Stimulated activated CD4-positive, alpha-beta T cell treated with anti-CD3 and anti-CD28 coated beads, Interleukin-4, amount 100 ng/mL, for 1 hour (primary cell): ENCODE measurements at regions not wholly inside any gene's neighbourhood (a gene's known extent, or its start where the extent isn't known, plus 50 kb on each side); places are given as distances from the start of the nearest gene placed in this dataset.
"Not testable (repeated sequence)": the region's sequence is repeated elsewhere in the genome, so short reads cannot be mapped to it uniquely, and the experiment has no call there.

Experiments
- DNase-seq: peaks from one replicate; pipeline ENCODE4 v3.0.0-alpha.2; 2020

DNA sequence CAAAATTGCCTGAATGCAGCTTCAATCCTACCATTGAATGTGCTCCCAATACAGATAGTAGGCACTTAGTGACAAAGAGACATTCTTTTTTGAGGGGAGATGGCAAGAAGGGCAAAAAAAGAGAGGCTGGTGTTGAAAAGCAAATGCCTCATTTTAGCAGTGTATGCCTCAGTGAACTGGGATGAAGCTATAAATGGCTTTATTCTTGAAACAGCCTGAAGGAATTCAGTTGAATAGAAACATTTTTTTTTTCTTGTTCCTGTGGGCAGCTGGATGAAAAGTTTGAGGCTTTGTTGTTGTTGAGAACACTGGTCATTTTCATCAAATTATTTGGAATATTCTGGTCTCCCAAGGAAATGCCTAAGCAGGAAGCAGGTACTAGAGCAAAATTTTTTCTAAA lies 228.9 kb downstream of the RNF144A start:
- DNase-seq = no peak

DNA sequence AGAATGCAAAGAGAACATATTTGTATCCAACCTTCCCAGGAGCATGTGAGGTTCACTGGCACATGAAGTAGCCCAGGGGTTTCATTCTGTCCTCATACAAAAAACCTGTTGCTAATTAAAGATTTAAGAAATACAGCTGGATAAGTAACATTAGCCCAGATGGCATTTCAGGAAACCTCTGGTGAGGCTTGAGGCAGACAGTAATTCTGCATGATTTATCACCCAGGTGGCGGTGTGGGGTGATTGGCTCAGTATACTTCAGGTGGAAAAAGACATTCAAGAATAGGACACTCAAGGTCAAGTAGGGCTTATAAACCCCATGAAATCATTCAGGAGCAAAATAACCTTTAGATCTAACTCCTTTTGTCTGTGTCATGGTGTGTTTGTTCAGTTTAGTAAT lies 237.4 kb downstream of the RNF144A start:
- DNase-seq = no peak

DNA sequence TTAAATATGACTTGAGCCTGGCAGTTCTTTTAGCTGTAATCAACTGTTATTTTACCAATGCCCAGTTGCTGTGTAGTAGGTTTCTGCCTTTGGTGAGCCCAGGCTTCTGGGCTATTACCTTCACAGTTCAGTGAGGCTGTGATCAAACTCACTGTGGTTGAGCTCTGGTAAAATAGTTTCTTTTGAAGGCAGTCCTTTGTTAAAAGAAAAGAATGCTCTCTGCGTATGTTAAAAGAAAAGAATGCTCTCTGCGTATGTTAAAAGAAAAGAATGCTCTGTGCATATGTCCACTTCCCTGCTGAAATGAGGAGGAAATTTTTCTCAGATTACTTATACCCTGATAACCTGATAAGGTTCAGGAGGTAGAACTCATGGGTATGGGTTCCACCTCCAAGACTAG lies 244.3 kb downstream of the RNF144A start:
- DNase-seq = no peak

DNA sequence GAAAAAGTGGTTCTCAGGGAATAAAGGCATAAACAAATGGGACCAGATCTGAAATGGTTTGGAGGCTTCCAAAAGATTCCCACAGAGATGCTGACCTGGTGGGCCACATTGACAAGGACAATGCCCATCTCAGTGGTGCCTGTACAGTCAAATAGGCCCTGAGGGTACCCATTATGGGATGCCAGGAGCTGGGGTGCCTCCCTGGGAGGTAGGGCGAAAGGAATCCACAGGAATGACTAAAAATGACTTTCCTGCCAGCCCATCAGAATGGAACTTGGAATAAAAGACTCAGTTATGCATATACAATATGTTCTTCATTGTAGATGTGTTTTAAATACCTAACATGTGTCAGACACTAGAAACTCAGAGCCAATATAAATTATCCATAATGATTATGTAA lies 248.5 kb downstream of the RNF144A start:
- no peak for DNase-seq

DNA sequence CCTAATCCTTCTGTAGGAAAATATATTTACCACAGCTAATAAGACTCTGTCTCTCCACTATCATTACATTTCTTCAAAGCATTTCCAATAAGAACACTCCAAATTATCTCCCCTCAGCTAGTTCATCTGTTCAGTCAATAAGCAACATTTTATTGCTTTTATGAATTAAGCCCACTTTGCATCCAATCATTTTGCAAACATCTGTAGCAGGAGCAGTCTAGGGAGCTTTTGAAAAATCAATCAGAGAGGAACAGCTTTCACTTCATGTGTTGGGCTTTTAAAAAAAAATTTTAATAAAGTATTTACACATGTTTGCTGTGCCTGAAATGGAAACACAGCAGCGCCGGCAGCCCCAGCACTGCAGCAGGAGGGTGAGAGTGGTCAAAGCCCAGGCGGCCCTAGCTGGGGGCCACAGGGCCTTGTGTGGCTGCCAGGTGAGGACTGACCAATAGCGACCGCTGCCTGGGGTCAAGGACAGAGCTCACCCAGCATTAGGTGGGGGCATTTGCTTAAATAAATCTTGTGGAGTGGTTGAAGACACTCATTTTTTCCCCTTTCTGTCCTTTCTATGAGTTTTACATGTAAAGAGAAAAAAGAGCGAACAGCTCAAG lies 250.7 kb downstream of the RNF144A start:
- DNase-seq = no peak

DNA sequence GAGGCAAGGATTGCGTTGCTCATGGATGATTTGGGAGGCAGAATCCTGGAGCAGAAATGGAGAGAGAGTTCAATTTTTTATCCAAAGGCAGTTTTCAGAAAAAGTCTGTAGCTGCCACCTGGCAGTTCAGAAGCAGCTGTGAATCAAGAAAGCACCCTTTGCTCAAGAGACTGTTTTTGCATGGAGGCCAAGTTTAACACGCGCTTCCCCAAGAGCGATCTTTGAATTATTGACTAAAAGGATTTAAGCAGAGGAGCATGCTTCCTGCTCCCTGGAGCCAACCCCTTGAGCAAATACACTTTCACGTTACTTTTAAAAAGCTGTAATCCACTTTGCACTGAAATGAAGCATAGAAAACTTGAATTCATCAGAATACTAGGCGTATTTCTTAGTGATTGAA lies 252.4 kb downstream of the RNF144A start:
- no peak for DNase-seq

DNA sequence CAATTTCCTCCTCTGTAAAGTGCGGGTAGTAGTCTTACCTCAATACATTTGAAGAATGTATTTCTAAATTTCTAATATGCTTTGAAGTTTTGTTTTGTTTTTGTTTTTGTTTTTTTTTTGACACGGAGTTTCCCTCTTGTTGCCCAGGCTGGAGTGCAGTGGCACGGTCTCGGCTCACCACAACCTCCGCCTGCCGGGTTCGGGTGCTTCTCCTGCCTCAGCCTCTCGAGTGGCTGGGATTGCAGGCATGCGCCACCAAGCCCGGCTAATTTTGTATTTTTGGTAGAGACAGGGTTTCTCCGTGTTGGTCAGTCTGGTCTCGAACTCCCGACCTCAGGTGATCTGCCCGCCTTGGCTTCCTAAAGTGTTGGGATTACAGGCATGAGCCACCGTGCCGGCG lies 261.8 kb downstream of the RNF144A start:
- DNase-seq = not testable (repeated sequence)

DNA sequence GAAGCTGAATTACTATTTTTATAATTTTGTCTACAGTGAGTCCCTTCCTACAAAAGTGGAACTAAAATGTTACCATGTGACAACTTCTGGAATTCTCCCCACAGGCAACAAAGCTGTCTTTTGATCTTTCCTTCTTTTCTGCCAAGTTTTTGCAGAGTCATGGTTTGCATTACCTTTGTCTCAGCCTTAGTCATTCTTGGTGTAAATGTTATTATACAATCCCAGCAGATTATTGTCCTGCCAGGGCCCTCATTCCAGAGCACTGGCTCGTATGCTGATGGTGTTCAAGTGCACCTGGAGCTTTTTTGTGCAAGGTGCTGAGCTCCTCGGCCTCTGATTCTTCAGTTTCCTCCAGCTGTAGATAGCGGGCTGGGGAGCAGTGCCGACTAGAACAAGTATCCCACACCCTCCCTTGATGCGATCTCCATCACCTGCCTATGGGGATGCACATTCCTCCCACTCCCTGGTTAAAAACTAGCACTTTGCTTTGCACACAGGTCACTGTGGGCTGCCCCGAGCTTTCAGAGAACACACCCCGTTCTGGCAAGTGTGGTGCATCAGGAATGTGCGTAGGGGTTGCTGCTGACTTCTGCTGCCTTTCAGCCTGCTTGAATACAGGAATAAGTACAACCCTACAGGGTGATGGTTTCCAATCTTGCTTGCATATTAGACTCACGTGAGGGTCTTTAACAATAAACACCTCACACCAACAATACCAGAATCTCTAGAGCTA lies 263.6 kb downstream of the RNF144A start:
- no peak for DNase-seq

DNA sequence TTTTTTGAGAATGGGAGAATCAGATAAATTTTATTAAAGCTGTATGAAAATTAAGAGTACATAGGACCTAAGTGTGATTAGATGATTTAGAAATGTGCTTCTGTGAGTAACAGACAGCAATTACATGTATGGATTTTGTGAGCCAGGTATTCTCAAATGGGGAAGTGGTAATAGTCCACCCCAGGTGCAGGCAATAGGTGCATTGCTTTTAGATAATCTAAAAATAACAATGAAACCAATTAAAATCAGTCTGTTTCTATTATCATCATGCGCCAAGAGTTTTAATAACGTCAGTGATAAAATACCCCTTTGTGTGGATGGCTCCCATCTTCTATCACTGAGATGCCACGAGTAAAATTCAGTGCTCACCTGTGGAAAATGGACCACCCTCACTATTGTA lies 265.3 kb downstream of the RNF144A start:
- no peak for DNase-seq

DNA sequence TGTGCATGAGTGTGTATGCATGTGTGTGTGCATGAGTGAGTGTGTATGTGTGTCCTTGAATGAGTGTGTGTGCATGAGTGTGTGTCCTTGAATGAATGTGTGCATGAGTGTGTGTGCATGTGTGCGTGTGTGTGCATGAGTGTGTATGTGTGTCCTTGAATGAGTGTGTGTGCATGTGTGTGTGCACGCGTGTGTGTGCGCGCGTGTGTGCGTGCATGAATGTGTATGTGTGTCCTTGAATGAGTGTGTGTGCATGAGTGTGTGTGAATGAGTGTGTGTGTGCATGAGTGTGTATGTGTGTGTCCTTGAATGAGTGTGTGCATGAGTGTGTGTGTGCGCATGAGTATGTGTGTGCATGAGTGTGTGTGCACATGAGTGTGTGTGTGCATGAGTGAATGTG lies 271.9 kb downstream of the RNF144A start:
- DNase-seq = no peak

DNA sequence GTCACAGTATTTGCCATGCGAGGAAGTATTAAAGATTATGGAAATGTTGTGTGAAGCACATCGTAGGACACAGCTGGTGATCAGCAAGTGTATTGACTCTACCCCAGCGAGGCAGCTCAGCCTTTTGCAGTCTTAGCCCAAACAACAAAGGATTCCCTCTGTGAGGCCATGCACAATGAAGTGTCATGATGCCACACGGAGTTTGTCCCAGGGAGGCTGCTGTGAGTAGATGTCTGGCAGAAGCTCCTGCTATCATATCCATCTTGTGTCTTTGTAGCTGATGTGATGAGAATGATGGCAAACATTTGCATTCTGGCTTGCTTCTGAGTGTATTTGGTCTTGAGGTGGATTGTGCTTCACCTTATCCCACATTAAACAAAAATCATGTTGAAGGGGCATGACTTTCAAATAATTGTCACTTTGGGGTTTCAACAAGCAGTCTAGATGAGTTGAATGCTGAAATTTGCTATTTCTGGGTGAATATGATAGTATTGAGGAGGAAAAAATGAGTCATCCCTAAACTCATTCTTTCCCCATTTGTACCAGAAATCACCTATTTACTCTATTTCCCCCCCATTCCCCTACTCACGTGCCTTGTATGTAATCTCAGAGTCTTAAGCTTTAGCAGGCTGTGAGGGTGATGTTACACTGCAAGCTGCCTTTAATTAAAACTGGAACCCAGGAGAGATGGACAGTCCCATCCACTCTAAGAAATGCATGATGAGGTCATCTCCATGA lies 273.5 kb downstream of the RNF144A start:
- DNase-seq = no peak

DNA sequence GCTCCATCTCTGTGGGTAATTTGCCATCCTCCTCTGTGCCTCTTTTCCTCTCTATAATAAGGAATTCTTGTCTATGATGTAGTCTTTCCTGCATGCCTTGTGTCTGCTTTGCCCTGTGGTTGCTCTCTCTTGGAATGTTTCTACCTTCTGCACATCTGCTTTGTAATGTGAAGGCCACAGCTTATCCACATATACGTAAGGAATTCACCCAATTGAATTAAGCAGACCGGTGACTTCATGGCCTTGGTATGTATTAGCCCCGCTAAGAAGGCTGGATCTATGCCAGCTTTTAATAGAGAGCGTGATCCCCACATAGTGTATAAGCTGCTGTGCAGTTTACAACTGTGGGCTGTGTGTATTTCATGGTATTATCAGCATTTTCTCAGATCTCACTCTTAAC lies 274.7 kb downstream of the RNF144A start:
- DNase-seq = no peak

DNA sequence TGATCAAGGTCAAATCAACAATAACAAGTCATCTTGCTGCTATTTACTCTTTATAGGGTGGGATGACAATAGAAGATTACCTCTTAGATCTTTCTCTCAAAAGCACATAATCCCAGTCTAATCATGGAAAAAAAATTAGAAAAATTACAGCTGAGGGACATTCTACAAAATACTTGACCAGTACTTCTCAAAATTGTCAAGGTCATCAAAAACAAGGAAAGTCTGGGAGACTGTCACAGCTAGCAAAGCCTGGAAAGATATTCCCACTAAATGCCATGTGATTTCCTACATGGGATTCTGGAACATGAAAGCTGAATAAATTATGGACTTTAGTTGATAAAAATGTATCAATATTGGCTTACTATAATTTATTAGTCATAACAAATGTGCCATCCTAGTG lies 276.2 kb downstream of the RNF144A start:
- DNase-seq = no peak

DNA sequence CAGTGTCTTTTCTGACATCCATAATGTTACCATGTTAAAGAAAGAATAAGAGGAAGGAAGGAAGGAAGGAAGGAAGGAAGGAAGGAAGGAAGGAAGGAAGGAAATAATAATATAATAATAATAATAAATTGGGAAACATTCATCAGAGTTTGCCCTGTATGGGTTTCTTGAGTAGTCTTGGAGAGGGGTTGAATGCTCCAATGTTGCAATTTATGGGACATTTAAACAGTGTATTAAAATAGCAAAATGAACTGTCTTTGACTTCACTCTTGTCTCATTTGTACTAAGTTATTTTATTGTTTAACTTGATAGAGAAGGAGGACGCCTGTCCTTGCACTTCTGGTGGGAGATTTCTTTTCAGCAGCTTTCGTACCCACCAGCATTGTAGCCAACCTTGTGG lies 277.7 kb downstream of the RNF144A start:
- no peak for DNase-seq

DNA sequence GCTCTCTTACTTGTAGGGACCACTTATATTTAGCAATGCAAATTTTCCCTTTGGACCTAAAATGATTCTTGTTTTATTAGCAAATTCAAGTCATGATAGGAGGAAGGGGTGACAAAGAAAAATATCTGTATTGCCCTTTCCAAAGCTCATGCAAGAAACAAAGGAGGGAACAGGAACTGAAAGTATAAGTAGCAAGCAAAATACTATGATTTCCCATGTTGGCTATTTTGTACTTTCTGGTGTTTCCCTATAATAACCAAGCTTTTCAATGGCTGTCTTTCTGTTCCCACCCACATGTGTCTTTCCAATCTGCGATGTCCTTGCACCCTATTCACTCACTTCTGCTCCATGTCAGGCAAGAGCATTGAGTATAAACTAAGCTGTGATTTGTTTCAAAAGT lies 279.7 kb downstream of the RNF144A start:
- DNase-seq = no peak

DNA sequence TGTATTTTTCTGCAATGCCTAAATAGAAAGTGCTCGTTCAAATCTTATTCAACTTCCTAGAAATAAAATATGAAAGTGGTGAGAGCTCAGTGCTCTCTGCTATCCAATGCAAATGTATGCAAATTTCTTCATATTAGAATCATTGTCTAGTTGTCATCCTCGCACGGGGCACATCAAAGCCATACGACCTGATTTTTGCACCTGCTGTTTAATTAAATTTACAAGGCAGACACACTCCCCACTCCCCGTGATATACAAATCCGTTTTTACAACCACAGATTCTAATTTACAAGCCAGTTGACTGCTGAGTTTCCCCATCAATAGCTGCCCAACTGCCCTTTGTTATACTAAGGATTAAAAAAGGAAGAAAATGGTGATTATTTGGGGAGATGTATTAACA lies 284.6 kb downstream of the RNF144A start:
- DNase-seq = no peak

DNA sequence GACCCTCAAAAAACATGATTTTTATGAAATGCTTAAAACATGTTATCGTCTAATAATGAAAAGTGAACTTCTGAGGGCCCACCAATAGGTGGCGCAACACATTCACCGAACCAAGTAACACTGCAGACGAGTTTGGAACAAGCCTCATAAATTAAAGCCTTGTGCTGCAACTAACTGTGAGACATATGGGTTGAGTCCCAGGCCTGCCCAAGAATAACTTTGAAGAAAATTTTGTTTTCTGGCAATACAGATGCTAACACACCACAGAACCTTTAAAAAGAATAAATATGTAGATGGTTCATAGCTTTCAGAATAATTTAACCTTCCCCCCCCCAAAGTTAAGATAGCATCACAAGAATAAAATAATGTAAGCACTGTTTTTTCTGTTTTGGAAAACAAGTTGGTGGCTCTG lies 285.9 kb downstream of the RNF144A start:
- DNase-seq = peak; percentile 49

DNA sequence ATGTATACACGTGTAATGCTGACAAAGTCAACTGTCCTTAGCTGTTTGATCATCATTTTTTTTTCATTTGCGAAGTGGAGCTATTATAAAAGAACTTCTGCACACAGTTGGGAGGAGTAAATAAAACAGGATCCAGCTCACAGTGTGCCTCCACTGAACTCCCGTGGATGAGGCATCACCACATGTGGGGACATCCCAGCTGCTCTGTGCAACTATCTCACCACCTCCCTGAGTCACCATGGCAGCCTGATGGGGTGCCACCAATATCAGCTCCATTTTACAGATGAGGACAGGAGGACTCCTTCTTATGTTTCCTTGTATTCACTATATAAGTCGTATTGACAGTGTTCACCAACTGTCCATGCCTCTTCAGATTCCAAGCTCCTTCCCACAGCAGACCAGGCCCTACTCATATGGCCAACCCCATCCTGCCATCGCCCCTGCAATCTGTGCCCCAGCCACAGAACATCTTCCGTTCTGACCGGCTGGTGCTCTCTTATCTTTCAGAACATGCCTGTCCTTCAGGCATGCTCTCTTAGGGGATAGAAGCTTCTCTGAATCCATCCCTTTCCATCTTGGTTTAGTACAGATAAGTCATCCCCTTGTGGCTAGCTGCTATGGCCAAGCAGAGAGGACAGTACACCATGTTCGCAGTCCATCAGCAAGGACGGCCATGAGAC lies 288.1 kb downstream of the RNF144A start:
- DNase-seq = no peak

DNA sequence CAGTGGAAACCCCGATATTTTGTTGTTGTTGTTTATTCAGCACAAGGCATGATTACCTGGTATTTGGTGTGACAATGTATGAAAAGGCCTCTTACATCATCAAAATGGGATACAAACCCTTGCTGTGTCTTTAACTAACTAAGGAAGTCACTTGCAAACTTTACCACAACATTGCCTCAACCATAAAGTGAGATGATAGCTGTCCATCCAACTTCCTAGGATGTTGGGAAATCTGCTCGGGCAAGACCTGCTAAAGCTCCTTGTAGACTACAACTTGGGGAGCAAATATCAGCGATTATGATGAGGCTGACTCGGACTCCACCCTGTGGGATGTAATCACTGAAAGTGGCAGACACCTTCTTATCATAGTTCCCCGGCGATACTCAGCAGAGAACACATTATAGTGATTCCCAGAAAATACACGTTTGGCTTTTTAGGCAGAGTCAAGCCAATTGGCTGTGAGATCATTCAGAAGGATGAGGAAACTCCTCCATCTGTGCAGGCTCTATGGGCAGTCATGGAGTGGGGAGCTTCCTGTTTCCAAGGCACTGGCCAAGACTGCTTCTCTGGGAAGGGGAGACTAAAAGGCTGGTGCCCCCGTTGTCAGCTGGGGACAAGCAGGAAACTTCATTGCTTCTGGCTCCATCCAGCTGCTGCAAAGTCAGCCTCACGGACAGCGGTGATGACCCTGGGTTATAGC lies 289.0 kb downstream of the RNF144A start:
- no peak for DNase-seq

DNA sequence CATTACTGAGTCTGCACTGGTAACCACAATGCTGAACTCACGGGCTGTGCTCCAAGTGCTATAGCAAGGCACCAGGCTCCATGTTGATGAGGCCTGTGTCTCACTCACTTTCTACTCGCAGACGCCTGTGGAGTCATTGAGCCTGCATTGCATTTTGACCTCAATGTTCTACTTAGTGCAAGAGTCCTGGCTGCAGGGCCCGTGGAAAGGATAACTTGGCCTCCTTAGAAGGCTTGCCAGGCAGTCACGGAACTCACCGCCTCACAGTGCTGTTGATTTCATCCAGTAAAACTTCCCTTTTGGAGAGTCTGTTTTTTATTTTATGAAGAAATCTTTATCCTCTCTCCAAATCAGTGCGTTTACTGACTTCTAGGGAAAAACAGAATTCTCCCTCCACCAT lies 290.4 kb downstream of the RNF144A start:
- DNase-seq = no peak

DNA sequence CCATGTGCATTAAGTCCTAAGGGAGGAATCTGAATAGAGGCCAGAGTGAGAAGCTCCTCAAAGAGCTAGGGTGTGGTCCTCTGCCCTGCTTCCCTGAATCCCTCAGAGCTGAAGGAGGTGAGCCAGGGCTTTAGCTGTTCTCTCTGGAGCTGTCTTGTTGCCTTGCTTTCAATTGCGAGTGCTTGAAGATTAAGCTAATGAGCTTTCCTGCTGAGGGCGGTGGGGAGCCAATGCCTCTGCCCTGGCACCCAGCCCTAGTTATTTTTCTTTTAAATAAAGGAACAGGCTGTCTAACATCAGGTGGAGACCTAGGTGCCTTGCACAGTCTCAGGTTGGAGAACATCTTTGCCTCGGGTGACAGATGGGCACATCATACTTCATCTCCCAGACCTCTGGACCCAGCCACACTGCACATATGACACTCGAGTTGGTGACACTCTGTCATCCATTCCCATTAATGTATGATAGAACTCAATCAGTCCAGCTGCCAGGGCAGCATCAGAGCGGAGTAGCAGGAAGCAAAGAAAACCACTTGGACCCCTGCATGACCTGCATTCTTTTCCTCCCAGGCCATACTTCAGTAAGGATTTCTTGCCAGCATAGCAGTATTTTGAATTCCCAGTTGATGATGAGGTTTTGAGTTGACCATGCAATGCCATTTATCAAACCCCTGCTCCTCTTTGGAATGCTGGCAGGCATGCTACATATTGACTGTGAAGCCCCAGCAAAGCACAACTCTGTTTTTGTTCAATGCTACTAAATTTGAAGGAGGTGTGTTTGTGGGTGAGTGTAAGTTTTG lies 292.7 kb downstream of the RNF144A start:
- no peak for DNase-seq

DNA sequence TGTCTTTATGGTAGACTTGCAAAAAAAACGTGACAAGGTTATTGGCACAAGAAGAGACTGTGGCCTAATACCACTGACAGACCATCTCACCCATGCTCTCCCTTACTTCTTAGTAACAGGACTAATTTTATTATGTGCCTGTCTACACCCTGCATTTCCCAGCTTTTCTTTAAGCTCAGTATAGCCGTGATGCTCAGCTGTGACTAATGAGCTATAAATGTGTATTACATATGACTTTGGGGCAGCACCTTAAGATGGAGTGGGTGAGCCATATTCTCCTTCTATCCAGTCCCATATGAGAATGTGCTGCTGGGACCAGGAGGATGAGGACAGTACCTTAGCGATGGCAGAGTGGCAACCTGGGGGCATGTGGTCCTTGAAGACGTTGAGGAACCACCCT lies 293.5 kb downstream of the RNF144A start:
- no peak for DNase-seq
